Hepatocyte (in vitro differentiated cells): ENCODE measurements at regions not wholly inside any gene's neighbourhood (a gene's known extent, or its start where the extent isn't known, plus 50 kb on each side); places are given as distances from the start of the nearest gene placed in this dataset.

Source experiments
- DNase-seq: peaks from one replicate; pipeline ENCODE4 v3.0.0-alpha.2; 2016; ENCODE audit warnings: low spot score
- H2AFZ ChIP-seq: fragments of 200-600 bp; sonication (generic); 2 replicates; pipeline ENCODE4 v1.6.0; 2016; ENCODE audit warnings: antibody characterized with exemption, mild to moderate bottlenecking
- H3K27ac ChIP-seq: fragments of 200-600 bp; sonication (generic); 2 replicates; pipeline ENCODE4 v1.5.1; 2016; ENCODE audit warnings: mild to moderate bottlenecking
- H3K27me3 ChIP-seq: fragments of 200-600 bp; sonication (generic); 2 replicates; pipeline ENCODE4 v1.6.1; 2016
- H3K36me3 ChIP-seq: fragments of 200-600 bp; sonication (generic); replicated peaks from 2 replicates; pipeline ENCODE4 v1.5.1; 2016; ENCODE audit warnings: low read depth; ENCODE audit not compliant: insufficient read depth
- H3K4me1 ChIP-seq: fragments of 200-600 bp; sonication (generic); 2 replicates; pipeline ENCODE4 v1.5.1; 2016; ENCODE audit warnings: mild to moderate bottlenecking, moderate library complexity; ENCODE audit not compliant: insufficient read depth
- H3K4me2 ChIP-seq: fragments of 200-600 bp; sonication (generic); 2 replicates; pipeline ENCODE4 v1.6.0; 2016
- H3K4me3 ChIP-seq: fragments of 200-600 bp; sonication (generic); 2 replicates; pipeline ENCODE4 v1.5.1; 2016; ENCODE audit warnings: mild to moderate bottlenecking
- H3K79me2 ChIP-seq: fragments of 200-600 bp; sonication (generic); 2 replicates; pipeline ENCODE4 v1.6.0; 2017; ENCODE audit warnings: mild to moderate bottlenecking
- H3K9me2 ChIP-seq: fragments of 200-600 bp; sonication (generic); replicated peaks from 2 replicates; pipeline ENCODE4 v1.6.0; 2017; ENCODE audit warnings: mild to moderate bottlenecking; ENCODE audit not compliant: insufficient read depth
- H3K9me3 ChIP-seq: fragments of 200-600 bp; sonication (generic); 2 replicates; pipeline ENCODE4 v1.5.1; 2016; ENCODE audit warnings: low read depth, mild to moderate bottlenecking
- H4K20me1 ChIP-seq: fragments of 200-600 bp; sonication (generic); 2 replicates; pipeline ENCODE4 v1.6.0; 2016; ENCODE audit warnings: mild to moderate bottlenecking; ENCODE audit not compliant: insufficient read depth, poor library complexity, severe bottlenecking
- EZH2 ChIP-seq: fragments of 200-600 bp; sonication (generic); IDR thresholded peaks from 2 replicates; pipeline ENCODE4 v1.6.1; 2016; ENCODE audit warnings: antibody characterized with exemption, mild to moderate bottlenecking, borderline replicate concordance
- EZH2phosphoT487 ChIP-seq: fragments of 200-600 bp; sonication (generic); IDR thresholded peaks from one replicate; pipeline ENCODE4 v1.6.1; 2018; ENCODE audit warnings: antibody characterized with exemption, mild to moderate bottlenecking, low read depth, moderate library complexity; ENCODE audit not compliant: unreplicated experiment, severe bottlenecking
- WGBS: methylation state at CpG from one replicate; pipeline ENCODE4 v1.1.6; 2016; ENCODE audit warnings: low lambda C conversion rate; ENCODE audit errors: missing lambda C conversion rate; 5-methylcytosine and 5-hydroxymethylcytosine counted together
- TF ChIP-seq, protein P1 (sequence below): fragments of 200-600 bp; sonication (generic); IDR thresholded peaks from 2 replicates; pipeline ENCODE4 v1.5.1; 2016; ENCODE audit warnings: antibody characterized with exemption, mild to moderate bottlenecking; ENCODE audit not compliant: poor library complexity

DNA sequence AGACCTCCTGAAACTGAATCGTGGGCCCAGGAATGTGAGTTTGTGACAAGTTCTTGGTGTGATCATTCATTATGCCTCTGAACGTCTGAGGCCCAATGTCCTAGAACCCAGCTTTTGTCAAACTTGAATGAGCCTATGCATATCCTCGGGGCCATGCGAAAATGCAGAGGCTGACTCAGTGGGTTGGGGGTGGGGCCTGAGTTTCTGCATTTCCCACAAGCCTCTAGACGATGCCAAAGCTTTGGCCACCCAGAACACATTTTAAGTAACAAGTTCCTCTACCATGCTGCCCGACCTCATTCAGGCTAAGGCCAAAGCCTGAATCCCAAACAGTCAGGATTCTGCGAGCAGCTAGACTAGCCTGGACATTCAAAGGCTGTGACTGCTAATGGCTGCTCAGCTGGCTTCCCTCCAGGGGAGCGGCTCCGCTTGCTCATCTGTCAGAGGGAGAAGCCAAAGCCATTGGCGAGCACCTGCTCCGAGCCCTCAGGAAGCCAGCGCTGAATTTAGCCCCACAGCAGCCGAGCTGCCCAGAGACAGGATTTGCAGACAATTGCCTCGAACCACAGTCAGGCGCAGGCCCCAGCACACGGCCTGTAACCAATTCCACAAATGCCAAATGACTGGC is 177.5 kb downstream of the ZDHHC21 start:
- Histone ChIP-seq H3K4me2 (no peak overlapping the region), H3K79me2 (no peaks in the 10 kb centered on the region), H2AFZ (no peak overlapping the region), H3K36me3 (no peaks in the 10 kb centered on the region), H4K20me1 (no peaks in the 10 kb centered on the region), H3K9me2 (no peaks in the 10 kb centered on the region), H3K9me3 (no peaks in the 10 kb centered on the region), H3K4me3 (no peak overlapping the region), H3K27ac (no peak overlapping the region), H3K27me3 (no peaks in the 10 kb centered on the region), H3K4me1 (no peaks in the 10 kb centered on the region)
- no peak for DNase-seq
- TF ChIP-seq EZH2phosphoT487, result no peak
- TF ChIP-seq, protein P1, sequence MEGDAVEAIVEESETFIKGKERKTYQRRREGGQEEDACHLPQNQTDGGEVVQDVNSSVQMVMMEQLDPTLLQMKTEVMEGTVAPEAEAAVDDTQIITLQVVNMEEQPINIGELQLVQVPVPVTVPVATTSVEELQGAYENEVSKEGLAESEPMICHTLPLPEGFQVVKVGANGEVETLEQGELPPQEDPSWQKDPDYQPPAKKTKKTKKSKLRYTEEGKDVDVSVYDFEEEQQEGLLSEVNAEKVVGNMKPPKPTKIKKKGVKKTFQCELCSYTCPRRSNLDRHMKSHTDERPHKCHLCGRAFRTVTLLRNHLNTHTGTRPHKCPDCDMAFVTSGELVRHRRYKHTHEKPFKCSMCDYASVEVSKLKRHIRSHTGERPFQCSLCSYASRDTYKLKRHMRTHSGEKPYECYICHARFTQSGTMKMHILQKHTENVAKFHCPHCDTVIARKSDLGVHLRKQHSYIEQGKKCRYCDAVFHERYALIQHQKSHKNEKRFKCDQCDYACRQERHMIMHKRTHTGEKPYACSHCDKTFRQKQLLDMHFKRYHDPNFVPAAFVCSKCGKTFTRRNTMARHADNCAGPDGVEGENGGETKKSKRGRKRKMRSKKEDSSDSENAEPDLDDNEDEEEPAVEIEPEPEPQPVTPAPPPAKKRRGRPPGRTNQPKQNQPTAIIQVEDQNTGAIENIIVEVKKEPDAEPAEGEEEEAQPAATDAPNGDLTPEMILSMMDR, result no peak
- TF ChIP-seq EZH2, result no peak
- WGBS, result 69% methylated on average over 16 of the region's 16 CpGs

DNA sequence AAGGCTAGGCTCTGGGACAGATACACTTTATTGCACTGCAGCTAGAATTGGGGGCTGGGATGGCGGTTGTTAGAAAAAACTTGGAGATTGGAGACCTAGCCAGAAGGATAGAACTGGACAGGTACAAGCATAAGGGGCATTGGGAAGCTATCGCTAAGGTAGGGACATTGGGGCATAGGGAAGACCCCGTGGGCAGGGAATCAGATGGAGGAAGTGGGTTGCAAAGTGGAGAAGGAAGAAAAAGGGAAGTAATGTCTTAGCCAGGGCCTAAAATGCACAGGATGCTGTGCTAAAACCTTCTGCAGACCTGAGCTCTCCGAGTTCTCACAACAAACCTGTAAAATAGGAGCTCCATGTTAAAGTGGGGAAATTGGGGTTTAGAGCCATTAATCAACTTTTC is 178.2 kb downstream of the ZDHHC21 start:
- Histone ChIP-seq H3K27ac (no peak overlapping the region), H4K20me1 (no peaks in the 10 kb centered on the region), H3K9me2 (no peaks in the 10 kb centered on the region), H3K4me3 (no peak overlapping the region), H2AFZ (no peak overlapping the region), H3K27me3 (no peaks in the 10 kb centered on the region), H3K36me3 (no peaks in the 10 kb centered on the region), H3K4me2 (no peak overlapping the region), H3K9me3 (no peaks in the 10 kb centered on the region), H3K79me2 (no peaks in the 10 kb centered on the region), H3K4me1 (no peaks in the 10 kb centered on the region)
- WGBS, result 87% methylated on average over 4 of the region's 4 CpGs
- DNase-seq, result no peak
- TF ChIP-seq EZH2 (no peak), EZH2phosphoT487 (no peak)
- TF ChIP-seq, protein P1, result no peak

DNA sequence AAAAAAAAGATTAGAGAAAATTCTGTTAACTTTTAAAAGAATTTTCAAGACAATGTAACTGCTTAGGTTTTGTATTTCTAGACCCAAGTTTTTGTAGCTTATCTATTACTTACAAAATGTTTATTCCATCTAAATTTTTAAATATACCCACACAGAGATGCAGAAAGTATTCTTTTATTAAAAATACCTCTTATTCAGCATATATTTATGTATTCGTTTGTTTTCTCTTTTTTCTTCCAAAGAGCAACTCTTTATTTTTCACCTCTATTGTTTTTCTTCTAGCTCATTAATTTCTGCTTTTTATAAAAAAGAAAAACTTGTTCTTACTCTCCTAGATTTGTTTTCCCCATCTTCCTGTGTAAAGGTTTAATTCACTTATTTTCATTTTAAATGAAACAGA is 180.3 kb downstream of the ZDHHC21 start:
- TF ChIP-seq, protein P1, result no peak
- TF ChIP-seq EZH2phosphoT487 (no peak), EZH2 (no peak)
- H2AFZ ChIP-seq, result no peak overlapping the region
- H3K79me2 ChIP-seq, result no peaks in the 10 kb centered on the region
- H3K36me3 ChIP-seq, result no peaks in the 10 kb centered on the region
- H3K4me1 ChIP-seq, result no peaks in the 10 kb centered on the region
- no peak overlapping the region for H3K4me3 ChIP-seq
- 95% methylated on average over 1 of the region's 1 CpG for whole genome bisulfite sequencing
- H4K20me1 ChIP-seq, result no peaks in the 10 kb centered on the region
- DNase-seq, result no peak
- no peaks in the 10 kb centered on the region for H3K9me2 ChIP-seq
- H3K9me3 ChIP-seq, result no peaks in the 10 kb centered on the region
- H3K27me3 ChIP-seq, result no peaks in the 10 kb centered on the region
- H3K4me2 ChIP-seq, result no peak overlapping the region
- no peak overlapping the region for H3K27ac ChIP-seq

DNA sequence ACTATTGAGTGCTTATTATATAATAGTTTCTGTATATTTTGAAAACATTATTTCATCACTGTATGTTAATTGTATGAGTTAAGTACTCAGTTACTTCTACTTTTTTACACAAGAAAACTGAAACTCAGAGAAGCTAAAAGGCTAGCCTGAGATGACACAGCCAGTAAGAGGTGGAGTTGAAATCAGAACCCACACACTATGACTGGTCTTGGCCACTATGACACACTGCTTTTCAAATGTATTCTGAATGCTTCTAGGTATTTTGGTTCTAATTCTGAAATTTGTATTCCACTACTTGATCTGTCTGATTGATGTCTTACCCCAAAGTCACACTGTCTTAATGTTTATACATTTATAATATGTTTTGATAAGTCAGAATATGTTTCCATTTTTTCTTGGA is 181.8 kb downstream of the ZDHHC21 start:
- Histone ChIP-seq H3K9me3 (no peaks in the 10 kb centered on the region), H3K4me2 (no peak overlapping the region)
- TF ChIP-seq, protein P1, result no peak
- TF ChIP-seq EZH2 (no peak), EZH2phosphoT487 (no peak)

More for the DNA sequence above, 181.8 kb downstream of the ZDHHC21 start:
- Histone ChIP-seq H3K9me2 (no peaks in the 10 kb centered on the region), H3K36me3 (no peaks in the 10 kb centered on the region), H3K4me1 (no peaks in the 10 kb centered on the region), H2AFZ (no peak overlapping the region), H3K79me2 (no peaks in the 10 kb centered on the region), H3K4me3 (no peak overlapping the region), H3K27me3 (no peaks in the 10 kb centered on the region), H3K27ac (no peak overlapping the region), H4K20me1 (no peaks in the 10 kb centered on the region)
- no peak for DNase-seq
